ENCODE measurements at regions not wholly inside any gene's neighbourhood (a gene's known extent, or its start where the extent isn't known, plus 50 kb on each side); places are given as distances from the start of the nearest gene placed in this dataset.

DNA sequence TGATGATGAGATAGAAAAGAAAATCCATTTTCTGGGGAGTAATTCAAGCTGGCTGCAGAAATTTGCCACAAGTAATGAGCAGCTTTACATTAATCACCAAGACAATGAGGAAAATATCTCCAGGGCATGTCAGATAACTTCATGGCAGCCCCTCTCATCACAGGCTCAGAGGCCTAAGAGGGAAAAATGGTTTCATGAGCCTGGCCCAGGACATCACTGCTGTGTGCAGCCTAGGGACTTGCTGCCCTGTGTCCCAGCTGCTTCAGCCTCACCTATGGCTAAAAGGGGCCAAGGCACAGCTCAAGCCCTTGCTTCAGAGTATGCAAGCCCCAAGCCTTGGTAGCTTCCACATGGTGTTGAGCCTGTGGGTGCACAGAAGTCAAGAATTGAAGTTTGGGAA is 161.7 kb downstream of the OPA1 start:
- no peak for DNase-seq (ENCODE audit: low spot score)

DNA sequence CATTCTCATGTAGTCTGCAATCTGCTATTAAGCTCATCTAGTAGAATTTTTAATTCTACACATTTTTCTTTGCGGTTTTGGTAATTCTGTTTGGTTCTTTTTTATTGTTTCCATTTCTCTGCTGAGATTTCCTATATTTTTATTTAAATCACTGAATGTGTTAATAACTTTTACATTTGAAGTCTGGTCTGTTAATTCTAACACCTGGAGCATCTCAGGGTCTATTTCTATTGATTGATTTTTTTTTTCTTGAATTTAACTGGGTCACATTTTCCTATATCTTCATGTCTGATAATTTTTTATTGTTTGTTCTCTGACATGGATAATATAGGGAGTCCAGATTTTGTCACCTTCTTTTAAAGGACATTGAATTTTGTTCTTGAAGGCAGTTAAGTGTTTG is 163.5 kb downstream of the OPA1 start:
- no peak for DNase-seq (ENCODE audit: low spot score)

DNA sequence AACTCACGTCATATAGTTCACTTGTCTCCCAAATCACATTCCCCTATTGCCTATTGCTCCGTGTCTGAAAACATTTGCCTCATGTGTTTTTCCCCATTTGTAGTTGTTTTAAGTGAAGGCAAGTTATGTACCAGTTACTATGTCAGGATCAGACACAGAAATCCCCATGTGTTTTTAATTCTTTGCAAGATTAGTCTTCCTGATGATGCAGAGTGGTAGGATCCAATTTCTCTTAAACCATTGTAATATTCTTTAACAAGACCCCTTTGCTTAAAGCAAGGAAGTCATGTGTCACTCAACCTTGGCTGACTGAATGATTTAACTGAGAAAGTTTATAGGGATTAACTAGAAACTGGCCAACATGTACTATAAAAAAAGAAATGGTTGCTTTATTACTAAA is 164.4 kb downstream of the OPA1 start:
- no peak for DNase-seq (ENCODE audit: low spot score)

DNA sequence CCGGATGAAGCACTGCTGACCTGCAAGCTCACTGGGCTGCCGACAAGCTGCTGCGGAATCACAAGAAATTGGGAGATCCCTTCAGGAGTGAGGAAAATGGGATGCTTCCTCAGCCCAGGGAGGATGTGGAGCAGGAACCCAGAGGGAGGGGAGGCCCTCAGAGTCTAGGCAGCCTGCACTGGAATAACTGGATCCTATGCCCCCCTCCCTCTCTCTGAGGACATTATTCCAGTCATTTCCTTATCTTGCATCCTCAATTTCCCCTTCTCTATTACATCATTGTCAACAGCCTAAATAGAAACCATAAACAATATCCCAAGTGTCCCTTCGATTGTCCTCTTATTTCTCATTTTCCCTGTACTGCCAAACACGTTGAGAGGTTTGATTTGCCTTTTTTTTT is 169.0 kb downstream of the OPA1 start:
- DNase-seq (ENCODE audit: low spot score) = no peak

DNA sequence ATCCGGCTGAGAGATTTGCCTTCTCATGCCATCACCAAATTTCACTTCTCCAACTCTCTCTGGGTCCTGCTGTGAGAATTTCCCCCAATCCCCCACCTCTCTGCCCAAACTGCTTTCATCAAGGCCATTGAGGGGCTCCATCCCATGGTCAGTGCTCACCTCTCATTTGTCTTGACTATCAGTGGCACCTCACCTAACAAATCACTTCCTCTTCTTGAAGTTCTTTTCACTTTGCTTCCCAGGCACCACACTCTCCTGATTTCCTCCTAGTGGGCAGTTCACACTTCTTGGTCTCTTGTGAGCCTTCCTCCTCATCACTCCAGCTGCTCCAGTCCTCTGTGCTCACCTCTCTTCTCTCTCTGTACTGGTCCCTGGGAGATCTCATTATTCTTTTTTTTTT is 169.6 kb downstream of the OPA1 start:
- no peak for DNase-seq (ENCODE audit: low spot score)

DNA sequence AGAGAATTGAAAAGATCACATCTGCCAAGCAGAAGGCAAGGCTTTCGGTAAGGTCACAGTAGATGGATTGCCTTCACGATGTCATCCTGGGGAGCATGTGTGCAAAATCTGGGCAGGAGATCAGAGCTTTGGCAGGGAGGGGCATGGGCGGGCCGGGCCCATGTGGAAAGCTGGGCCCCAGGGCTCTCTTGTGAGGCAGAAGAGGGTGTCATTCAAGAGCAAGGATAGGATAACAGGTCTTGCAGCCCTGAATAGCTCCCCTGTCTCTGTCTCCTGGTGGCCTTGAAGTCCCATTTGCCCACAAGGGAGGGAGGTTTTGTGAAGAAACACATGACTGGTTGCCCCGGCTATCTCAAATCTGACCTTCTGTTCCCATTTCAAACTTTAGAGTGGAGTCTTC is 172.0 kb downstream of the OPA1 start:
- no peak for DNase-seq (ENCODE audit: low spot score)

DNA sequence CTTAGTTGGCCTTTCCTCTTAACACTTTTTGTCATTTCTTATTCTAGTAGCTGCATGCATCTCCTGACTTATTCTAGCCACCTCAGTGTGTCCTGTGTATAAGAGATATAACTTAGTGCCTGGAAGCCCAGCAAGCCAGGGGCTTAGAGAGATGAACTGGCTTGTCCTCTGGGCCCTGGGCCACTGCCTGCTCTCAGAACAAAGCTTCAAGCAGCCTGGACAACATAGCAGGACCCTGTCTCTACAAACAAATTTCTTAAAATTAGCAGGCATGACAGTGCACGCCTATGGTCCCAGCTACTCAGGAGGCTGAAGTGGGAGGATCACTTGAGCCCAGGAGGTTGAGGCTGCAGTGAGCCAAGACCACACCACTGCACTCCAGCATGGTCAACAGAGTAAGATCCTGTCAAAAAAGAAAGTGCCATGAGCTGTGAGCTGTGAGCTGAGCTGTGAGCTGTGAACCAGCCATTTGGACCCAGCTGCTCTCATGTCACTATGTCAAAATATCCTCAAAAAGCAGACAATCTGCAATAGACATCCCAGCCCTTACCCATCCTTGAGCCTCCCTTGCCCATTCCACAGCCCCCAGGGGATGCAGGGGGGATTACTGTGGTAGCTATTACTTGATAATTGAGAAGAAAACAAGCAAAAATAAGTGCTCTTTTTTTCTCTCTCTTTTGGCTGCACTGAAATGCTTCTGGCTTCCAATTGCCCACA is 174.5 kb downstream of the OPA1 start:
- DNase-seq (ENCODE audit: low spot score) = no peak

DNA sequence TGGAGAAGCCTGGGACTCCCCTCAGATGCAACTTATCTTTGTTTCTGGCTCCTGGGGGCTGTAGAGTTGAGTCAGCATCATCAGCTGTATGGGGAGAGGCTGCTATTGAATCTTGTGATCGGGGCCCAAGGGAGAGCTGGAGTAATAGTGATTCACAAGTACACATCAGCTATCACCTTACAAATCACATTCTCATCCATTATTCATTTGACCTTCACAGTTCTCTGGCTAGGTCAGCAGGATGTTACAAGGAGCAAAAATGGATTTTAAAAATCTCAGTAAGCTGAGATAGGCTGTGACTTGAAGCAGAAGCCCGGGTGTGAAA is 175.0 kb downstream of the OPA1 start:
- no peak for DNase-seq (ENCODE audit: low spot score)

DNA sequence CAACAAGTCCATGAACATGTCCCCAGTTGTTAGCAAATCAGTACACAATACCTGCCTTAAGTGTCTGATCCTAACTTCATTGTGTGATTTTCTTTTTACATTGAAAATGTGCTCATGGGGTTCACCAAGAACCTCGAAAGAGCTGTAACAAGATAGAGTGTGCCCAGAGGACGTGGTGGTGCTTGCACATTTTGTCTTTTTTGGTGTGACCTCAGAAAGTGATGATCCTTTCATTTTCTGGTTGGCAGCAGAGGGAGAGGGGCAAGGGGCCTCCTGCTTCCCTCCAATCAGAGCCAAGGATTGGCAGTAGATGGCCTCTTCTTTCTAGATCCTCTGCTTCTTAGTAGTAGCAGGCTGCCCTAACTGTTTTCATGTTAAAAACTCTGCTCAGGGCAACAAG is 176.4 kb downstream of the OPA1 start:
- DNase-seq (ENCODE audit: low spot score) = no peak

DNA sequence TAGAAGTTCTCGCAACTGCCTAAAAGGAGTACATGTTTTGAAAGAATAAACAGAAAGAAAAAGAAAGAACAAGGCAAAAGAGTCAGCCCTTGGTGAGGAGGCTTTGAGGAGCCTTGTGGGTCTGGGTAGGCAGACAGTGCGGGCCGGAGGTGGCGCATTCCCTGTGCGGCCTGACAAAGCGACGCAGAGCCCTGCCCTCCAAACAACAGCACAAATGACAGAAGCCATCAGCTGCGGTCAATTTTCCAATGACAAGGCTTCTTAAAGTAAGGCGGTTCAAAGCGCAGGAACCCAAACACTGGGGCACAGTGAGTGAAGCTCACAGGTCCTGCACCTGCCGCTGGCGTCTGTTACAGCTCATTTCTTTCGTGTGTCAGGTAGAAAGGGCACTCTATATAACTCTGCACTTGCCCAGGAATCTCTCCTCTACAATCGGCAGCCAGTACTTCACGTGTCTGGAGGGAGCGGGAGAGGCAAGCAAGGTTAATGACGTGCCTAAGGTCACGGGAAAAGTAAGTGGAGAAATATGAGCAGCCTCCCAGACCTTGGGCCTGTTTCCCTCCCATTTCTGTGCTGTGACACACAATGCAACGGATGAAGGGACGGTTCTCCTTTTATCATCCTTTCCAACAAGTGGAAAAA is 178.1 kb downstream of the OPA1 start:
- DNase-seq (ENCODE audit: low spot score) = no peak

DNA sequence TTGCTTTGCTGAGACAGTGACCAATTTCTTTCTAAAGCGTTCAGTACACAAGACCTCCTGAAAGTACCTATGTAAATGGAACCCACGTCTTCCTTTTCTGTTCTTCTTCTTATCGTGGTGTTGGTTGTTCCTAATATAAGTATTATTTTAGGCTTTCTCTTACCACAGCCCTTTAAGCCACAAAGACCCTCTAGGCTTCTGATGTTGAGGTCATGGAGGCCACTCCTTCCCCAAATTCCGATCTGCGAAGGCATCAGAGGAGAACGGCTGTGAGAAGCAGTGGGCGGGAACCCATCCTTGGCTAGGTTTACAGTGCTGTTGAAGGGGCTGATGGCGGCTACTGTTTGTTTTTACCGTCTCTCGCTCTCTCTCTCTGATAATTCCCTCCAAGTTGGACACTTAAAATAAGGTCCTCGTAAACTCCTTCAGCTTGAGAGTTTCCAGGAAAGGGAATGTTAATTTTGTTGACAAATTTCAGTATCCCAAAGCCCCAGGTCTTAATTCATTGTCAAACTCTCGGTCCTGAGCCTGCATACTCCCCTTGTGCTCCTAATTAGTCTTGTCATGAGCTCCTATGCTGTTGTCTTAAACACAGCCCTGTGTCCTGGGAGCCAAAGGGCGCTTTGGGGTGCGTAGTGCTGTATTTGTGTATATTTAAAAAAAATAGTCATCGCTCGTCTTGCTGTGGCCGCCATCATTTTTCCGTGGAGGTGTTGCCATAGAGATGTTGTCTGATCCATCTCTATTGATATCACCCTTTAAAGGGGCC is 178.8 kb downstream of the OPA1 start:
- DNase-seq (ENCODE audit: low spot score) = no peak

DNA sequence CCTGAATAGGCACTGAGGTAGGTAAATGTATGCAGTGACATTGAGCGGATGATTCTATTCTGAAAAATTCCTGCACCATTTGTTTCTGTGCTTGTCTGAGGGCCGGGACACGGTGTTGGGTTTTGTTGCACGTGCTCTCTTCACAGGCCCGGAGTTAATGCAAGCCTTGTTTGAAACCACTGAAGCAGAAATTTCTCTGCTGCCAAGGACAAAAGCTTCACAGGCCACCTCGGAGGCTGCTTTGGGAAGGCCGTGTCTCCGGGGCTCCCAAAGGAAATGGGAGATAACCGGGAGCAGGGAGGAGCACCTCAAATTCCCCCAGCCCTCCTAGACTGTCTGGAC is 179.4 kb downstream of the OPA1 start:
- DNase-seq (ENCODE audit: low spot score) = no peak

DNA sequence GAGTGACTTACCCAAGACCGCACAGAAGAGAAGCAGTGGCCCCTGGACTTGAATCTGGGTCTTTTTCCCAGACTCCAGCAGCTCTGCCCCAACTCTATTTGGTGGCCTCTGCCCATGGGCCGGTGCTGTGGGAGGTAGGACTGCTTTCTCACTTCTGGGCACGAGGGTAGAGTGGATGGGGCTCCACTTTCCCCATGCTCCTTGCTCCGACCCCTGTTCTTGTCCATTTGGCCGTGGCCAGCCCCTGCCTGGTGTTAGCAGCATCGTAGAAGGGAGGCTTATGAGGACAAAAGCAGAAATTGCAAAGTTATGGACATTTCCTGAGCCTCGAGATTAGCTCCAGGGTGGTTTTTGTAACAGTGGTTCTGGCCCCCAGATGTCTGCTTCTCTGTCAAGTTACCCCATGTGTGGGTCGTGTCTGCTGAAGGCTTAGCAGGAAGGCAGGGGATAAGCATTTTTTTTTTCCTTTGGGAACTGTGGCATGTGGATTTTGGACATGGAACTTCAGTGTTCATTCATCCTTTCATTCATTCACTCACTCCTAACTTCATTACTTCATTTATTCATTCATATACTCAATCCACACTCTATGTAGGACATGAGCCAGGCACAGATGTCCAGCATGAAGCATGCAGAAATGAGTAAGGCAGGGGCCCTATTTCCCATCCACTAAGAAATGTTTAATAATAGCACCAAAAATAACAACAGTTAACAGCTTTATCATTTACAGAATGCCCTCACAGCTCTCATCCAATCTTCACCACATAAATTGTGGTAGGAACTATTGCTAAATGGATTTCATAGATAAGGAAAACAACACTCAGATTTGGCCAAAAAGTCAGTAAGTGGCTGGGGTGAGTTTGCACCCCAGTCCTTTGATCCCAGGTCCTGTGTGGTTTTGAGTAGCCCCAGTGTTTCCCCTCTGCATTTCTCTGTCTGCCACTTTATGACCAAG is 180.5 kb downstream of the OPA1 start:
- no peak for DNase-seq (ENCODE audit: low spot score)

DNA sequence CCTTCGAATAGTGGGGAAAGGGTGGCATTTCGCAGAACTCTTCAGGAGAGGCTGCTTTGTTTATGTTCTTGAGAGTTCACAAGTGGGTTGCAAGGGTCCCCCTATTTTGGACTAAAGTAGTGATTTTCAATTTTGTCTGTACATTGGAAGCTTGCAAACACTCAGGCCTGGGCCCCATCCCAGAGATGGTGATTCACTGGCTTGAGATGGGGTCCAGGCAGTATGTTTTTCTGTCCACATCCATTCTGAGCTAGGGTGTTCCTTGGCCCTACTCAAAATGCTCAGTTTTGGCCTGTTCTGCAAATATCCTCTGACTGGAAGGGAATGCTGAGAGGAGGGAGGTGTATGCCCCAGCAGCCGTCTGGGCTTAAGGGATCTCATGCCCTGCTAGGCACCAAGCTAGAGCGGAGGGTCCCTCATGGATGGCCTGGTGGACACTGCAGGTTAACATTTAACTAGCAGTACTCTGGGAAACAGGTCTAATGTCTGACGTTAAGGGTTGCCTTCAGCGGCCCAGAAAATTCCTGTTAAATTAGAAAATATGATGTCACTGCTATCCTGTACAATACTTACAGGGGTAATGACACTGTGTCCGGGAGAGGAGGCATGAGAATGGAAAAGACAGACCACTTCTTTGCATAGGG is 181.4 kb downstream of the OPA1 start:
- DNase-seq (ENCODE audit: low spot score) = no peak

DNA sequence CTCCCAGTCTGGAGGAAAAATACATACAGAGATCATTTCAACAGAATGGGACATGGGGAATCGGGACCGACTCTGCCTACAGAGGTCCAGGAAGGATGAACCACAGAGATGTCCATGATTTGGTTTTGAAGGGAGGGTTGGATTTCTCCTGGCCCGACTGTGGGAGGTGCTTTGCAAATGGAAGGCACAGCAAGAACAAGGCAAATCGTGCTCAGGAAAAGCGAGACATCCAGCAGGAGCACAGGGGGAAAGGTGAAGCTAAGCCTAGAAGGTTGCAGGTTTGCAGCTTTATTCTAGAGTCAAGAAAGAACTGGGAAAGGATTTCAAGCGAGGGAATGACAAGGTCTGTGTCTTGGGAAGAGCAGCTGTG is 181.9 kb downstream of the OPA1 start:
- no peak for DNase-seq (ENCODE audit: low spot score)

DNA sequence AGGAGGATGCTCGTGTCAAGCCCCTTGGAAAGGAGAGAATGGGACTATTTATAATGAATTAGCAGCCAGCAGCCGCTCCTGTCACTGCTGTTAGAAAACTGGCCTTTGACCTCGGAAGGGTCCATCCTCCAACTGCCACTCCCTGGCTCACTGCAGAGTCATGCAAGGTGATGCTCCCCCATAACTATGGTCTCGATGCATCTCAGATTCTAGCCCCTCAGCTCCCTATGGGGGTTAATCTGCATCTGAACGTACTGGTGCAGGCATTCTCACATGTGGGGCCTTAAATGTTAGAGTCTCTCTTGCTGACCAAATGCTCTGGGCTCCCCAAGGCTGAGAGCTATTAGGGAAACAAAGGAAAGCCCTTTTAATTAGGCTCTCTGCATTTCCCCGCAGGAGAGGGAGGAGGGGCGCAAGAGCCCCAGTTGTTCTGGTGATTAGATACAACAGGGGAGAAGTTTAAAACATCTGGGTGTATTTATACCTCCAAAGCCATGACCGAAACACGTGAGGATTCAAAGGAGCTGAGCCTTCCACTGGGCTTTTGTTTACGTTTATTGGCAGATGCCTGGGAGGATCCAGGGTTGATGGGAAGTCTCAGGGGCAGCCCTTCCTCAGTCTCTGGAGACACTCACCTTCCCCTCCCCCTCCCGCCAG is 182.5 kb downstream of the OPA1 start:
- DNase-seq (ENCODE audit: low spot score) = no peak

DNA sequence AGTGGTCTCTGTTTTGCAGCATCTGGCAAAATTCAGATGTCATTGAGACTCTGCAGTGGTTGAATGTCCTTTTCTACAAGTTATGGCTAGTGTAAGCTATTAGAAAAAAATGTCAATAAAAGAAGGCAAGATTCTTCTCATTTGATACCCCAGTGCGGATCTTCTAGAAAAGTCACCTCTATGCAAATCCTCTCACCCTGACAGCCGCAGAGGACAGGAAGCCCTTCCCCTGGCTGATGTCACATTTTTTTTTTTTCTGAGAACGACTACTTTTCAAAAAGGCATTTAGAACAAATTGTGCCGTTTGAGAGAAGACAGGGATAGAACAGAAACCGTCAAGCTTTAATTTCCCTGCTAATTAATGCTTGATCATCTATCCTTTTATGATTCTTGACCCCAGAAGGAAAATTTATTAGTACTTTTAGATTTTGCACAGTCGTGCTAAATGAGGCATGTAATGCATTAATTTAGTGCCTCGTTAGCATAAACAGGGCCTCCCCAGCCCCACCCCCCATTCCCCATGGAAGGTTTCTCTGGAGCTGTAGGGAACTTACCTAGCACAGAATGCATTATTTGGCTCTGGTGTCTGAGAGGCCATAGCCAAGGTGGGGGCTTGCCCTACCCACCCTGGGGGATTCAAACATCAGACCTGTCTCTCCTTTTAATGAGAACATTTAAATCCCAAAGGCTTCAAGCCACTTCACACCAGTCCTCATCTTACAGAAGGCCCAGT is 183.8 kb downstream of the OPA1 start:
- DNase-seq (ENCODE audit: low spot score) = no peak

DNA sequence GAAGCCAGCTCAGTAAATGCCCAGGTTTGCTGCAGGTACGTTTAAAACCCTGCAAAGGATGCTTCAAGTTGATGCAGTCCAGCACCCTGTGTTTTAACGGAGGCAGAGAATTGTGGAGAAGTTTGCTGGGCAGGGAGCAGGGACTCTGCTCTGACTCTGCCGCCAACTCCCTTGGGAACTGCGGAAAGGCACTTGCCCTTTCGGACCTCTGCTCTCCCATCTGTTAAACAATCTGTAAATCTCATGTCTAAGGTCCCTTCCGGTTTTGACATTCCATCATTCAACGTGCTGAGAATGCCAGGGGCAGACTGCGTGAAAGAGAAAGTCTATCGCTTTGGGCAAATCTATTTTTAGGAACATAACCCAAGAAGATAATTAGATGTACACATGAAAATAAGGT is 184.5 kb downstream of the OPA1 start:
- no peak for DNase-seq (ENCODE audit: low spot score)

DNA sequence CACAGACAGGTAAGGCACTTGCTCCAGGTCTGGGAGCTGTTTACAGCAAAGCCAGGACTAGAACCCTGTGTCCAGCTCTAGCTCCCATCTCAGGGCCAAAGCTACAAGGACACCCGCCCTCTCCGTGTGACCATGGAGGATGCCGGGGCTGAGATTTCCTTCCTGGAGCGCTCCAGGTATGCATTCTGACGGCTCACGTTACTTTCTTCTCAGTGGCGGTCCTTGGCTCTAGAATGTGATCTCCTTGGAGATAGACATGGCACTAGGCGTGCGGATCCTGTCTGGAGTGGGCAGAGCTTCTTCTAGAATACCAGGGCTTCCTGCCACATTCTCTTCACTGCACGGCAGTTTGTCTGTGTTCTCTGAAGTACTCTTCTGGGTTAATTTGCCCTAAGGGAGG is 185.7 kb downstream of the OPA1 start:
- DNase-seq (ENCODE audit: low spot score) = no peak

DNA sequence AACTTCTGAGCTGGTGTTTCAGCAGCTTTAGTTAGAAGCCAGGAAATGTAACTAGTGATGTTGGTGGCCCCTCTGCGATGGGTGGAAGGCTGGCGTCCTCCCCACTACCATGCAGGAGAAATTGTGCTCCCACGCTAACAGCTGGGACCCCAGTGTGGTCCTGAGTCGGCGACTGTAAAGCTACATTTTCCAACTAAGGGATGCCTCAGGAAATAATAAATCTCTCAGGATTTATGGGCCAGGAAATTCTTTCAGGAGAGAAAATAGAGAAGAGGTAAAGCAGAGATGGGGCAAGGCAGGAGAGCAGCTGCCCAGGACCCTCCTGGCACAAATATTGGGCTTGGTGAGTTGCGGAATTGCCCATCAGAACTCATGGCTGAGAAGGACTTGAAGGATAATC is 186.9 kb downstream of the OPA1 start:
- no peak for DNase-seq (ENCODE audit: low spot score)

DNA sequence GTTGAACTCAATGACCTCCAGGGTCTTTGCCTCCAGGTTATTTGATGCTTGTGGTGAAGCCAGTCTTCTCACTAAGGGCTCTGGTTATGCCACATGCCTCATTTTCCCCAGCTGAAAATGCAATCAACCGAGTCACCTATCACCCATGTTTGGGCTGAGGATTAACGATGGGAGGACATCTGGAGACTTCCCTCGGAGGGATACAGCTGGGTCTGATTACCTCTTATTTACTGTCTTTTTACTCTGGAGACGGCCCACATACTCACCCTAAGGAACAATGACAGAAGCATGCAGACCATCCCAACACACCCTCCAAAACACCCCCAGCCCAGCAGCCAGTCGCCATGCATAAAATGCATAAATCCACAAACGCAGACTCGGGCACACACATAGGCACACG is 187.4 kb downstream of the OPA1 start:
- DNase-seq (ENCODE audit: low spot score) = no peak

Measured in hematopoietic multipotent progenitor cell treated with erythropoietin and hydrocortisone succinate and interleukin-3 and kit ligand, for 15 days (in vitro differentiated cells).